G401 (cell line): ENCODE measurements at regions not wholly inside any gene's neighbourhood (a gene's known extent, or its start where the extent isn't known, plus 50 kb on each side); places are given as distances from the start of the nearest gene placed in this dataset.

Source experiments
- DNase-seq: peaks from one replicate; pipeline ENCODE4 v3.0.0-alpha.2; 2015; ENCODE audit warnings: low spot score
- in situ Hi-C: cut with HindIII; loops from 2 replicates; pipeline ENCODE4 v1.10.0; 2016; ENCODE audit warnings: low sequenced_read_pairs, mixed read lengths

GRCh38 chr6:90351696-90352095 is 55.1 kb upstream of the BACH2 start:
- DNase-seq = no peak
- in situ Hi-C loops = no loop called here

DNA sequence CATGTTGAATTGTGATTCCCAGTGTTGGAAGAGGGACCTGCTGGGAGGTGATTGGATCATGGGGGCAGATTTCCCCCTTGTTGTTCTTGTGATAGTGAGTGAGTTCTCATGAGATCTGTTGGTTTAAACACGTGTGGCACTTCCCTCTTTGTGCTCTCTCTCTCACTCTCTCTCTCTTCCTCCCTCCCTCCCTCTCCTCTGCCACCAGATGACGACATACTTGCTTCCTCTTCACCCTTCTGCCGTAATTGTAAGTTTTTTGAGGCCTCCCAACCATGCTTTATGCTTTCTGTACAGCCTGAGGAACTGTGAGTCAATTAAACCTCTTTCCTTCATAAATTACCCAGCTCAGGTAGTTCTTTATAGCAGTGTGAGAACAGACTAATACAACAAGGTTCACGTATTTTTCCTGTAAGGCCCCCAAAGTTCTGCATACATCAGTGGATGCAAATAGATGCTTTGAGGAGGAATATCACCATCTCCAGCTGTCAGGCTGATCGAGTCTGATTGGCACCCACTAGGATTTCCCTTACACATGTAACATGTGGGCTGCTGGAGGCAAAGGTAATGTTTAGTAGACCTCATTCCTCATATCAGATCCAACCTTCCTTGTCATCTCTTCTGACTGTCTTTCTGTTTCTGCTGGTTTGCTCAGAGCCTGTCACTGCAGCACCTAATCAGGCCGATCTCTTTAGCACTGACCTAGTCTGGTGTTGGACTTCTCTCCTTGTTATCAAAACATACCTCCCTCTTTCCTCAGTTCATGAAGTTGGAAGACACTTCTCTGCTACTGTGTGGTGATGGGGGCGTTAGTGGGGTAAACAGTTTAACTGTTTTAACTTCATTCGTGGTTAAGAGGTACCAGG is 54.3 kb upstream of the BACH2 start:
- DNase-seq = no peak
- in situ Hi-C loops = no loop called here

GRCh38 chr6:90347411-90347851 is 50.8 kb upstream of the BACH2 start:
- DNase-seq = no peak
- in situ Hi-C loops = no loop called here

- DNase-seq = no peak
- in situ Hi-C loops = no loop called here
Observed at GRCh38 chr6:90346729-90347128, 50.1 kb upstream of the BACH2 start.
